ENCODE measurements at regions not wholly inside any gene's neighbourhood (a gene's known extent, or its start where the extent isn't known, plus 50 kb on each side); places are given as distances from the start of the nearest gene placed in this dataset.

DNA sequence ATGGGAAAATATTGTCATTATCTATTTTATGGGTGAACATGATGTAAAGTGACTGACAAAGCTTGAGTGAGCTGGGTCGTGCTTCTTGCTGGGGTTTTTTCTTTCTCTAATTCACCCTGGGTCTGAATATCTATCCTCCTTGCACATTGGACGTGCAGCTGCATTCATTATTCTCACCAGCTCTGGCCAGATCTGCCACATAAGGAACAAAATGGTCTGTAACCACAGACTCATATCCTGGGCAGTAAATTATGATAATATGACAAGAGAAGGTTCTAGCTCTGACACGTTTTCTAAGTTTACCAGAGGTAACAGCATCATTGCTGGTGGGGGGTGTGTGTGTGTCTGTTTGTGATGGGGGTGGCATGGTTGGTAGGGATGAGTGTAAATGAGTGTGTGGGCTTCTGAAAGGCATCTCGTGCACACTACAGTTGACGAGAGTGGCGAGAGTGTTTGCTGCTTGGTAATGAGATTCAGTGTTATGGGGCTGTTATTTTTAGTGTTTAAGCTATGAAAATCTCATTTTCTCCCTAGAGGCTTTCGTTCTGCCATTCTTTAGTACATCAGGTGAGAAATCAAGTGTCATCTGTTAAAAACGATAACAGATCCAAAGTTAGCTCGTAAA, 418.4 kb downstream of the PDCD6IP start:
- Histone ChIP-seq H2AFZ (ENCODE audit: low read depth, low read length, severe bottlenecking) (no peak overlapping the region), H3F3A (ENCODE audit: insufficient read depth) (no peaks in the 10 kb centered on the region), H3K9ac (ENCODE audit: low read length) (no peak overlapping the region), H4K20me1 (ENCODE audit: low read depth, low read length) (no peaks in the 10 kb centered on the region), H3K4me3 (ENCODE audit: insufficient read depth, low read length, poor library complexity, severe bottlenecking) (no peak overlapping the region), H3K27ac (ENCODE audit: low read depth, low read length) (peak overlapping the region; percentile 49), H3K9me2 (replicated peaks; ENCODE audit: insufficient read depth, low read length) (no peaks in the 10 kb centered on the region), H3K9me3 (ENCODE audit: insufficient read depth, low read length) (no peaks in the 10 kb centered on the region), H3K4me2 (ENCODE audit: low read depth, low read length, poor library complexity, severe bottlenecking) (peak overlapping the region; percentile 30), H3K27me3 (ENCODE audit: low read length) (no peaks in the 10 kb centered on the region), H3K36me3 (ENCODE audit: low read length) (no peaks in the 10 kb centered on the region), H3K79me2 (ENCODE audit: insufficient read depth, low read length) (no peaks in the 10 kb centered on the region)
- no peak for TF ChIP-seq EZH2phosphoT487 (conservative IDR thresholded peaks at IDR 0.05; ENCODE audit: low read length)
- TF ChIP-seq CTCF (IDR thresholded peaks at IDR 0.05; ENCODE audit: insufficient read depth, low read length, poor library complexity, severe bottlenecking) = no peak

- Histone ChIP-seq H3F3A (ENCODE audit: insufficient read depth) (no peaks in the 10 kb centered on the region), H3K4me3 (ENCODE audit: insufficient read depth, low read length, poor library complexity, severe bottlenecking) (no peak overlapping the region), H3K9ac (ENCODE audit: low read length) (no peak overlapping the region), H3K36me3 (ENCODE audit: low read length) (no peaks in the 10 kb centered on the region), H3K9me3 (ENCODE audit: insufficient read depth, low read length) (no peaks in the 10 kb centered on the region), H4K20me1 (ENCODE audit: low read depth, low read length) (no peaks in the 10 kb centered on the region), H3K4me2 (ENCODE audit: low read depth, low read length, poor library complexity, severe bottlenecking) (no peak overlapping the region), H2AFZ (ENCODE audit: low read depth, low read length, severe bottlenecking) (no peak overlapping the region), H3K27me3 (ENCODE audit: low read length) (no peaks in the 10 kb centered on the region), H3K79me2 (ENCODE audit: insufficient read depth, low read length) (no peaks in the 10 kb centered on the region), H3K27ac (ENCODE audit: low read depth, low read length) (no peak overlapping the region), H3K9me2 (replicated peaks; ENCODE audit: insufficient read depth, low read length) (no peaks in the 10 kb centered on the region)
- no peak for TF ChIP-seq EZH2phosphoT487 (conservative IDR thresholded peaks at IDR 0.05; ENCODE audit: low read length)
- no peak for TF ChIP-seq CTCF (IDR thresholded peaks at IDR 0.05; ENCODE audit: insufficient read depth, low read length, poor library complexity, severe bottlenecking)
Observed at GRCh38 chr3:34218706-34219385, 420.4 kb downstream of the PDCD6IP start.

- Histone ChIP-seq H3K36me3 (ENCODE audit: low read length) (no peaks in the 10 kb centered on the region), H3K27ac (ENCODE audit: low read depth, low read length) (no peak overlapping the region), H3K4me3 (ENCODE audit: insufficient read depth, low read length, poor library complexity, severe bottlenecking) (no peak overlapping the region), H3K9ac (ENCODE audit: low read length) (no peak overlapping the region), H2AFZ (ENCODE audit: low read depth, low read length, severe bottlenecking) (no peak overlapping the region), H3K9me2 (replicated peaks; ENCODE audit: insufficient read depth, low read length) (no peaks in the 10 kb centered on the region), H3F3A (ENCODE audit: insufficient read depth) (no peaks in the 10 kb centered on the region), H3K4me2 (ENCODE audit: low read depth, low read length, poor library complexity, severe bottlenecking) (no peak overlapping the region), H3K27me3 (ENCODE audit: low read length) (no peaks in the 10 kb centered on the region), H3K79me2 (ENCODE audit: insufficient read depth, low read length) (no peaks in the 10 kb centered on the region), H4K20me1 (ENCODE audit: low read depth, low read length) (no peaks in the 10 kb centered on the region), H3K9me3 (ENCODE audit: insufficient read depth, low read length) (no peaks in the 10 kb centered on the region)
- no peak for TF ChIP-seq EZH2phosphoT487 (conservative IDR thresholded peaks at IDR 0.05; ENCODE audit: low read length)
- no peak for TF ChIP-seq CTCF (IDR thresholded peaks at IDR 0.05; ENCODE audit: insufficient read depth, low read length, poor library complexity, severe bottlenecking)
Observed at GRCh38 chr3:34219556-34219955, 421.1 kb downstream of the PDCD6IP start.
